Tibial nerve (tissue), 4 donors: ENCODE measurements at regions not wholly inside any gene's neighbourhood (a gene's known extent, or its start where the extent isn't known, plus 50 kb on each side); places are given as distances from the start of the nearest gene placed in this dataset.

Source experiments
- CTCF ChIP-seq, 5 experiments: fragments of 200-600 bp in 3 of 5; fragments of 450-650 bp in 2 of 5; sonication (generic) in 3 of 5; IDR thresholded peaks; one replicate each; pipeline ENCODE4 v1.5.1; 2016 to 2019; ENCODE audit warnings: antibody characterized with exemption in 5 of 5, mild to moderate bottlenecking in 3 of 5, moderate library complexity in 2 of 5
- EP300 ChIP-seq, 2 donors: sonication (generic); formaldehyde crosslinking; IDR thresholded peaks; one replicate each; pipeline ENCODE4 v1.6.1; 2017; ENCODE audit warnings: antibody characterized with exemption in 2 of 2, mild to moderate bottlenecking in 1 of 2
- POLR2A ChIP-seq, 2 donors: fragments of 450-650 bp; IDR thresholded peaks; one replicate each; pipeline ENCODE4 v1.6.1; 2017; ENCODE audit warnings: antibody characterized with exemption in 2 of 2, mild to moderate bottlenecking in 2 of 2, moderate library complexity in 2 of 2

- TF ChIP-seq CTCF (IDR thresholded peaks at IDR 0.05) (no peak), EP300 (IDR thresholded peaks at IDR 0.05) (no peak), POLR2A (IDR thresholded peaks at IDR 0.05) (no peak)
Measured at GRCh38 chr13:26476111-26476781, 81.2 kb upstream of the WASF3 start.
